ENCODE measurements at regions not wholly inside any gene's neighbourhood (a gene's known extent, or its start where the extent isn't known, plus 50 kb on each side); places are given as distances from the start of the nearest gene placed in this dataset.

DNA sequence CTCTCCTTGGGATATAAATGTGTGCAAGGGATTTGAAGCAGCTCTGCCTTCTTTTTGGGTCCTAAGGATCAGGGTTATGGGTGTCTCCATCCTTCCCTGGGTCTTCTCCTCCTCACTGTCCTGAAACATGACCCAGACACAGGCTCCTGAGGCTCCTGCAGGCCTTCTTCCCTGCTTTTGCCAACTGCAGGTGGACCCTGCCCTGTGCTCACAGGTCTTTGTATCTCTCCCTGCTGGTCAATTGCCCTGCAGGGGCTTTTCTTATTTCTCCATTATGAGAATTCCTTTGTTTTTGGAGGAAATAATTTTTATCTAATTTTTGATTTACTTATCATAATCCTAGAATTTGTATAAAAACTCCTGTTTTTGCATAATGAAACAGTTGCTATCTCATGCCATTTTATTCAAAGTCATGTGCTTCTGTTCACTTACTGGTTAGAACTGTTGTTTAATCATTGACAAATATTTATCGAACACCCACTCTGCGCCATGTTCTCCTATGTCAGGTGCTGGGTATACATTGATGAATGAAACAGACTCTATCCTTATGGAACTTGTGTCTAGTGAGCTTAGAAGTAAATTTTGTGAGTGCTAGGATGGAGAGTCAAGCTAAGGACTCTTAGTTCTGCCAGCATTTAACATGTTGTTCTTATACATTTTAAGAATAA is 89.7 kb upstream of the TOP3B start:
- H3K9me3 Mint-ChIP-seq: no peaks in the 10 kb centered on the region
- H3K27ac Mint-ChIP-seq: no peak overlapping the region
- no peak for DNase-seq
- H3K4me1 Mint-ChIP-seq: no peaks in the 10 kb centered on the region
- no peaks in the 10 kb centered on the region for H3K36me3 Mint-ChIP-seq (ENCODE audit: low read depth)
- H3K27me3 Mint-ChIP-seq (ENCODE audit: low read depth, poor library complexity): peaks cover 80% of the 10 kb centered on the region
- no peak overlapping the region for H3K4me3 Mint-ChIP-seq
- TF ChIP-seq, protein P1, sequence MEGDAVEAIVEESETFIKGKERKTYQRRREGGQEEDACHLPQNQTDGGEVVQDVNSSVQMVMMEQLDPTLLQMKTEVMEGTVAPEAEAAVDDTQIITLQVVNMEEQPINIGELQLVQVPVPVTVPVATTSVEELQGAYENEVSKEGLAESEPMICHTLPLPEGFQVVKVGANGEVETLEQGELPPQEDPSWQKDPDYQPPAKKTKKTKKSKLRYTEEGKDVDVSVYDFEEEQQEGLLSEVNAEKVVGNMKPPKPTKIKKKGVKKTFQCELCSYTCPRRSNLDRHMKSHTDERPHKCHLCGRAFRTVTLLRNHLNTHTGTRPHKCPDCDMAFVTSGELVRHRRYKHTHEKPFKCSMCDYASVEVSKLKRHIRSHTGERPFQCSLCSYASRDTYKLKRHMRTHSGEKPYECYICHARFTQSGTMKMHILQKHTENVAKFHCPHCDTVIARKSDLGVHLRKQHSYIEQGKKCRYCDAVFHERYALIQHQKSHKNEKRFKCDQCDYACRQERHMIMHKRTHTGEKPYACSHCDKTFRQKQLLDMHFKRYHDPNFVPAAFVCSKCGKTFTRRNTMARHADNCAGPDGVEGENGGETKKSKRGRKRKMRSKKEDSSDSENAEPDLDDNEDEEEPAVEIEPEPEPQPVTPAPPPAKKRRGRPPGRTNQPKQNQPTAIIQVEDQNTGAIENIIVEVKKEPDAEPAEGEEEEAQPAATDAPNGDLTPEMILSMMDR (IDR thresholded peaks at IDR 0.05): no peak

DNA sequence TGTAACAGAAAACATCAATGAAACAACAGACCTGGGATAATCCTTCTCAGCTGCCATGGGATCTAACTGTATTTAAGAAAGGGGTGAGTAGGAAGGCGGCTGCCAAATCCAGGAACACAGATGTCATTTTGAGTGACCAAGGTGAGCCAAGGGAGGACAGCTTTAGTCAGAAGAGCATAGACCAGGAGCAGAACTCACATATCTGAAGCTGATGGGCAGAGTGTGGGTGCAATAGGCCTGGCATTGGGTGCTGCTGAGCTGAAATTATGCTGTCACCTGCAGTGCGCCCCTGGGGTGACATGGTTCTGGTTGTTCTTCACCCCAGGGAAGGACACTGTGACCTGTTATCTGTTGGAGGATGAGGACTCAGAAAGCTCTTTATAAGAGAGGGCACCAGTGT is 88.9 kb upstream of the TOP3B start:
- TF ChIP-seq, protein P1 (IDR thresholded peaks at IDR 0.05): no peak
- H3K27me3 Mint-ChIP-seq (ENCODE audit: low read depth, poor library complexity): peaks cover 79% of the 10 kb centered on the region
- no peaks in the 10 kb centered on the region for H3K4me1 Mint-ChIP-seq
- H3K36me3 Mint-ChIP-seq (ENCODE audit: low read depth): no peaks in the 10 kb centered on the region
- H3K4me3 Mint-ChIP-seq: no peak overlapping the region
- DNase-seq: no peak
- H3K27ac Mint-ChIP-seq: no peak overlapping the region
- H3K9me3 Mint-ChIP-seq: no peaks in the 10 kb centered on the region

DNA sequence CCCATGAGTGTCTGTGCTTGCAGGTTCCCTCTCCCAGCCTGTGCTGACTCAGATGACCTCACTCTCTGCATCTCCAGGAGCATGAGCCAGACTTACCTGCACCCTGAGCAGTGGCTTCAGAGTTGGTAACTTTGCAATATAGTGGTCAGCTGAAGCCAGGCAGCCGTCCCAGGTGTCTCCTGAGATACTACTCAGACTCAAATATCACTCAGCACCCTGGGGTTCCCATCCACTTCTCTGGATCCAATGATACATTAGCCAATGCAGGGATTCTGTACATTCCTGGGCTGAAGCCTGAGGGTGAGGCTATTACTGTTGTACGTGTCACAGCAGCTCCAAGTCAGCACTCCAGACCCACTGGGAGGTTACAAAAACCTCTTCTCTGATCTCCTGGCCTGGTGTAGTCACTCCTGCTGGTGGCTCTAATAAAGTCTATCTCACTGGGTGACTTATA is 87.8 kb upstream of the TOP3B start:
- no peak overlapping the region for H3K27ac Mint-ChIP-seq
- H3K27me3 Mint-ChIP-seq (ENCODE audit: low read depth, poor library complexity): peaks cover 79% of the 10 kb centered on the region
- TF ChIP-seq, protein P1 (IDR thresholded peaks at IDR 0.05): no peak
- no peaks in the 10 kb centered on the region for H3K36me3 Mint-ChIP-seq (ENCODE audit: low read depth)
- H3K4me3 Mint-ChIP-seq: no peak overlapping the region
- no peaks in the 10 kb centered on the region for H3K9me3 Mint-ChIP-seq
- no peaks in the 10 kb centered on the region for H3K4me1 Mint-ChIP-seq
- no peak for DNase-seq

DNA sequence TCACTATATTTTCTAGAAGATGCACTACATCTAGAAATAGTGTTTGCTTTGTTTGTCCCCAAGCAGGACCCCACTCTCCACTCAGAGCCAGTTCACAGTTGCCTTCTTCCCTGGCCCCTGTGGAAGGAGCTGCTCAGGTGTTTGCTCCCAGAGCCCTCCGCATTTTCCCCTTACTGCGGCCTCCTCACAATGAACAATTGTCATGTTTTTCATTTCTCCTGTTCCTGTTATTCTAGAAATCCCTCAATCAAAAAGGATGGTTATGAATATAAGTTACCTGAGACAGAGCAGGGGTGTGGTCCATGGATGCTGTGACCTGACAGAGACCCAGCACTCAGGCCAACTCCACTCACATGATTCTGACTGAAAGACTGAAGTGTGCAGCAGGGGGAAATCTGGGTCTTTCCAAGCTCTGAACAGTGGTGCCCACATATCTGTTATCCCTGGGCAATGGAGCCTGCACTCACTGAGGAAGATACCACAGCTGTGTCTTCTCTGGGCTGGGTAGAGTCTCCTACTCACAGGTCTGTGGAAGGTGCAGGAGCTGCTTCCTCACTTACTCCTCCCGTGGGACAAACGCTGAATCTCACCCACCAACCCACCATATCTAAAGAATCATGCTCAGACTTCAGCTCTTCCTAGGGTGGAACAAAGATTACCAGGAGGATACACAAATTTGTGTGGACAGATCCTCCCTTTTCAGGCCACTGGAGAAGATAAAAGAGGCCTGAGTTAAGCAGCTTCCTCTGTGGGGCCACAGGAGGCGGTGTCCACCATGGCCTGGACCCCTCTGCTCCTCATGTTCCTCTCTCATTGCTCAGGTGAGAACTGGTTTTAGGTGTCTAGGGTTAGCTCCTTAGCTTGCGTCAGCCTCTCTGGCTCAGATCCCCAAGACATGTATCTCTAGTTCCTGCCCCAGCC is 87.1 kb upstream of the TOP3B start:
- H3K4me1 Mint-ChIP-seq: no peaks in the 10 kb centered on the region
- TF ChIP-seq, protein P1 (IDR thresholded peaks at IDR 0.05): no peak
- no peak overlapping the region for H3K27ac Mint-ChIP-seq

DNA sequence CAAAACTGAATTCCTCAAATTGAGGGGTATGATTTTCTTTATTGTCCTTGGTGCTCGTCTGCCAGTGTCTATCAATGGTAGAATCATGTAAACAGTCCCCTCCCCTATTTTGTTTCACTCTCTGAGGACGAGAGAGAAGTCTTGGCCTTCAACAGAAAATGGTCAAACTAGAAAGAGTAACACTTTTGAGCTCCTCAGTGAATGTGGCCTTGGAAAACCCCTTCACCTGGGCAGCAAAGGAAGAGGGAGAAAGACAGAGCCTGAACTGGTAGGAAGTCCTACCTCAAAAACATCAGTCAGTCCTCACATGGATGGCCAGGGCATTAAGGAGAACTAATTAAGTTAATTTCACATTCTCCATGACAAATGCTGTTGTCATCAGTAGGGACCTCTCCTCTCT is 86.1 kb upstream of the TOP3B start:
- no peaks in the 10 kb centered on the region for H3K9me3 Mint-ChIP-seq
- H3K27ac Mint-ChIP-seq: no peak overlapping the region
- H3K36me3 Mint-ChIP-seq (ENCODE audit: low read depth): no peaks in the 10 kb centered on the region
- peaks cover 83% of the 10 kb centered on the region for H3K27me3 Mint-ChIP-seq (ENCODE audit: low read depth, poor library complexity)
- TF ChIP-seq, protein P1 (IDR thresholded peaks at IDR 0.05): no peak
- no peaks in the 10 kb centered on the region for H3K4me1 Mint-ChIP-seq
- H3K4me3 Mint-ChIP-seq: no peak overlapping the region
- DNase-seq: no peak

More for the DNA sequence above, 87.1 kb upstream of the TOP3B start:
- DNase-seq: no peak
- Mint-ChIP-seq H3K9me3 (no peaks in the 10 kb centered on the region), H3K27me3 (ENCODE audit: low read depth, poor library complexity) (peaks cover 82% of the 10 kb centered on the region), H3K36me3 (ENCODE audit: low read depth) (no peaks in the 10 kb centered on the region), H3K4me3 (no peak overlapping the region)
